Chondrocyte (in vitro differentiated cells): ENCODE measurements at regions not wholly inside any gene's neighbourhood (a gene's known extent, or its start where the extent isn't known, plus 50 kb on each side); places are given as distances from the start of the nearest gene placed in this dataset.

ENCODE experiments used
- DNase-seq: peaks from one replicate; pipeline ENCODE4 v3.0.0; 2021; ENCODE audit warnings: mixed read lengths, low spot score
- H3K27ac Mint-ChIP-seq: one replicate; pipeline ENCODE4 v1.8.0; 2021; ENCODE audit warnings: mild to moderate bottlenecking, moderate library complexity, mixed read lengths; ENCODE audit not compliant: unreplicated experiment
- H3K27me3 Mint-ChIP-seq: 2 replicates; pipeline ENCODE4 v1.8.0; 2021; ENCODE audit warnings: low read depth, mixed read lengths
- H3K36me3 Mint-ChIP-seq: 2 replicates; pipeline ENCODE4 v1.8.0; 2021; ENCODE audit warnings: low read depth, mixed read lengths
- H3K4me1 Mint-ChIP-seq: 2 replicates; pipeline ENCODE4 v1.8.0; 2021; ENCODE audit warnings: low read depth, mild to moderate bottlenecking, mixed read lengths
- H3K4me3 Mint-ChIP-seq: one replicate; pipeline ENCODE4 v1.8.0; 2021; ENCODE audit warnings: mild to moderate bottlenecking, moderate library complexity, mixed read lengths; ENCODE audit not compliant: unreplicated experiment
- H3K9me3 Mint-ChIP-seq: 2 replicates; pipeline ENCODE4 v1.8.0; 2021; ENCODE audit warnings: low read depth, mixed read lengths
- CTCF ChIP-seq: fragments of 200-600 bp; sonication (generic); IDR thresholded peaks from 2 replicates; pipeline ENCODE4 v1.5.0; 2021; ENCODE audit warnings: antibody characterized with exemption, mild to moderate bottlenecking, moderate library complexity

- Mint-ChIP-seq H3K27me3 (peaks cover 25% of the 10 kb centered on the region), H3K27ac (no peak overlapping the region), H3K9me3 (no peaks in the 10 kb centered on the region), H3K4me1 (no peaks in the 10 kb centered on the region), H3K4me3 (no peak overlapping the region), H3K36me3 (no peaks in the 10 kb centered on the region)
- no peak for DNase-seq
- no peak for TF ChIP-seq CTCF
Observed at GRCh38 chr6:40166963-40167362, 232.7 kb upstream of the MOCS1 start.

- no peaks in the 10 kb centered on the region for H3K9me3 Mint-ChIP-seq
- H3K27ac Mint-ChIP-seq: no peak overlapping the region
- TF ChIP-seq CTCF: no peak
- H3K36me3 Mint-ChIP-seq: no peaks in the 10 kb centered on the region
- no peak overlapping the region for H3K4me3 Mint-ChIP-seq
- DNase-seq: no peak
- H3K4me1 Mint-ChIP-seq: no peaks in the 10 kb centered on the region
- peaks cover 21% of the 10 kb centered on the region for H3K27me3 Mint-ChIP-seq
Observed at GRCh38 chr6:40165036-40165709, 230.9 kb upstream of the MOCS1 start.

- Mint-ChIP-seq H3K27me3 (peaks cover 18% of the 10 kb centered on the region), H3K4me3 (no peak overlapping the region), H3K27ac (no peak overlapping the region), H3K36me3 (no peaks in the 10 kb centered on the region), H3K4me1 (no peaks in the 10 kb centered on the region), H3K9me3 (no peaks in the 10 kb centered on the region)
- TF ChIP-seq CTCF: no peak
- DNase-seq: peak; percentile 72
Observed at GRCh38 chr6:40164345-40164755, 230.1 kb upstream of the MOCS1 start.

- H3K4me1 Mint-ChIP-seq: no peaks in the 10 kb centered on the region
- no peaks in the 10 kb centered on the region for H3K36me3 Mint-ChIP-seq
Observed at GRCh38 chr6:40163924-40164323, 229.7 kb upstream of the MOCS1 start.

GRCh38 chr6:40162074-40162473 is 227.8 kb upstream of the MOCS1 start:
- Mint-ChIP-seq H3K27ac (no peak overlapping the region), H3K4me3 (no peak overlapping the region), H3K36me3 (no peaks in the 10 kb centered on the region), H3K9me3 (no peaks in the 10 kb centered on the region), H3K27me3 (peaks cover 8% of the 10 kb centered on the region), H3K4me1 (no peaks in the 10 kb centered on the region)
- no peak for DNase-seq
- no peak for TF ChIP-seq CTCF

More at GRCh38 chr6:40163924-40164323, 229.7 kb upstream of the MOCS1 start:
- H3K9me3 Mint-ChIP-seq: no peaks in the 10 kb centered on the region
- no peak overlapping the region for H3K4me3 Mint-ChIP-seq
- TF ChIP-seq CTCF: no peak
- H3K27ac Mint-ChIP-seq: no peak overlapping the region
- H3K27me3 Mint-ChIP-seq: peaks cover 17% of the 10 kb centered on the region
- no peak for DNase-seq
